NAMALWA (cell line): ENCODE measurements at regions not wholly inside any gene's neighbourhood (a gene's known extent, or its start where the extent isn't known, plus 50 kb on each side); places are given as distances from the start of the nearest gene placed in this dataset.

Experiments used
- DNase-seq: peaks from one replicate; pipeline ENCODE4 v3.0.0-alpha.2; 2015; ENCODE audit warnings: low spot score

DNA sequence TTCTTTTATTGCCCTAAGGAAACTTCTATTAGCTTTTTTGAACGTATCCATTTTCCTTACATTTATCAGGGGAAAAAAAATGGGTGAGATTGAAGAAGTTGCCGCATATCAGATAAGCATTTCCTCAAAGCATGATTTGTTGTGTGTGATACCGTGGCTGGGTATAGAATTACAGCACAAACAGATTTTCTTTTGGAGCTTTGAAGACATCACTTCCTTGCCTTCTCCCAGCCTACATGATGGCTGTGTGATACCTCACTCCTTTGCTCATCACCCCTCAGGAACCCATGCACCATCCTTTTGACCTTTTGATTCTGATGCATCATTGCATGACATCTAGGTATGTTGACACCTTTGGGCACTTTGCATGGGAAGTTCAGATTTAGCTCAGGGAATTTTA is 1155.3 kb downstream of the BRD1 start:
- DNase-seq = no peak

DNA sequence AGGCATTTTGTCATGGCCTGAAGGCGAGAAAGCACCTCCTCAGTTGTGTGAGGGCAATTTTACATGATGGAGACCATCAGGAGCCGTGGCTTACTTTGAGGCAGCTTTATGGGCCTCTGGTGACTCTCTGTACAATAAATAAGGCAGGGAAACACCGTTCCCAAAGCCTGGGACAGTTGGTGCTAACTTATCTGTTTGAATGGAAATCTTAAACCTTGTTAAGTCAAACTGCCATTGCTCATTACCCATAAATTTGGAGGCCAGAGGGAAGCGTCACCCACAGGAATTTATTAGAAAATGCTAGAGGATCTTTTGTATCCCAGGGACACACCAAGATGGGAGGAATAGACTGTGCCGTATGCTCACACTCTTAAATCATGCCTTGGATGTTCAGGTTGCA is 1156.9 kb downstream of the BRD1 start:
- DNase-seq = no peak

DNA sequence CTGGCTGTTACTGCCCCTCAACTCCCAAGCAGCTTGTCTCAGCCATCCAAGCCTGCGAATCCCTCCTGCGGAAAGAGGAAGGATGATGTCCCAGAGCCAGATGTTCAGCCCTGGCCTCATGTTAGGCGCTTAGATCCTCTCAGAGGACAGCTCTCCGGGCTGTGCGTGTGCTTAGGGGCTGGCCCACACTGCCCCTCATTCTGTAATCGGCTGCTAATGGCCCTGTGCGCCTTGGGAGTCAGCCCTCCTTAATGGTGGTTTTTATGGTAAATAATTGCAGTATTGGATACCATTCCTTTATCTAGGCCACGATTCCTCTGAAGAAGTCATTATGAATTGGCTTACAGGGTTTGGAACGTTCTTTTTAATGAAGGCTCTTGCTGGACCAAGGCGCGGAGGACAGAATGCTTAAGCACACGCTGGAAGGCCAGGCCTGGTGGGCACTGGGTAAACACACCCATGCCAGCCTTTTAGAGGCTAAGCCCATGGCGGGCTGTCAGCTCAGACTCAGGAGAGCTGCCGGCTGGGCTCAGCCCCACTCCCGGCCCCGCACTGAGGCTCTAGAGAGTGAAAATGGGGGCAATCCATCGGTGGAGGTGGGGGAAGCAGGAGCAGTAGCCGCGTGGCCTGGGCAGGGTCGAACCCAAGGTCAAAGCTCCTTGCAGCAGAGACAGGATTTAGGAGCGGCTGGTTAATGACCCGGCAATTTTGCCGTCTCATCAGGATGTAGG is 1157.5 kb downstream of the BRD1 start:
- DNase-seq = no peak

DNA sequence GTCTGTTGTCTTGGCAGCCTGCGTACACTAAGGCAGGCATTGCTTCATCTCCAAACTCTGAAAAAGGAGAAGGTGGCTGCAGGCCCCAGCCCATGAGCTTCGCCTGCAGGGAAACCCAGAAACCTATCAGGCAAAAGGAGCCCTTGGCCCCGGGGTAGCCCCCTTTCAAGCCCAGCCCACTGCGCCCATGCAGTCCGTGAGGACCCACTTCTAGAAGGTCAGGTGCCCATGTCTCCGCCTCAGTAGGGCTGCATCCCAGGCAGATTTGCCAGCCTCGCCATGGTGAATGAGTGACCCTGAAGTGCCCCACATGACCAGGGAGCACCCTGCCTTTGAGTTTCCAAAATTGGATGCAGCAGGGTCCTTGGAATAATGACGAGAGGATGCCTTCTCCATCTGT is 1158.4 kb downstream of the BRD1 start:
- DNase-seq = no peak

- DNase-seq = no peak
Observed at GRCh38 chr22:48667289-48667688, 1160.4 kb downstream of the BRD1 start.

- DNase-seq = no peak
Observed at GRCh38 chr22:48666620-48667019, 1161.1 kb downstream of the BRD1 start.

DNA sequence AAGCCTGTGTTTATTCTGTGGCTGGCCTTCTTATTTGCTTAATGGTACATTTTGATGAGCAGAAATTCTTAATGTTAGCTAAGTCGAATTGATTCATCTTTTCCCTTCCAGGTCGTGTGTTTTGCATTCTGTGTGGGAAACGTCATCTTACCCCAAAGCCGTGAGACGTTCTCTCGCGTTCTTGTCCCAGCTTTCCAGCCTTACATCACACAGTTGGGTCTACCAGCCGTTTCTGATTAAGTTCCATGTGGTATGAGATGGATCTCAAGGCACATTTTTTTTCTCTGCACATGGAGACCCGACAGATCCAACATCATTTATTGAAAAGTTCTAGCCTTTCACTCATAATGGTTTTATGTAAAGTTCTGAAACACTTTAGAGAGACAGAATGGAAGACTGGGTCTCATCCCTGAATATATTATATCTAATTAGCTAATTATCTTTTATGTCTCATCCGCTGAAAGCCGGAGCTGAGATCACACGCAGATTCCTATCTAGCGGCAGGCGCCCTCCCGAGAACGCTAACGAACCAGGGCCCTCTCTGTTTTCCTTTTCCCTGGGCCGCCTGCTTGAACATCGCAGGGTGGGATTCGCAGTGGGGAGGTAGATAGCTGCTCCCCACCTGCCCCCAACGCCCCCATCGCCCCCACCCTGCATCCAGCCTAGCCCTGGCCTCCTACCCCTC is 1162.2 kb downstream of the BRD1 start:
- DNase-seq = no peak

DNA sequence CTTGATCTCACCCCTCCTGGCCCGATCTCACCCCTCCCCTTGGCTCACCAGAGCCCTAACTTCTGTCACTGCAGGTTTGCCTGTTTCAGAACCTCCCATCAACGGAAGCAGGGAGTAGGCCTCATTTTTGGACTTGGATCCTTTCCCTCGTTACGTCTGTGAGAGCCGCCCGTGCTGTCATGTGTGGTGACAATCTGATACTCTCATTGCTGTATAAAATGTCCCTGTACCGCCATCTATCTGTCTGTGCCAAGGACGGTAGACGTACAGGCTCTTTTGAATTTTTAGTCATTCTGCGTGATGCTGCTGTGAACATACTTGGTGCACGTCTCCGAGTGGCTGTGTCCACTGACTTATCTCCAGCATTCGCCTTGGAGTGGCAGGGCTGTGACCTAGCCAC is 1163.1 kb downstream of the BRD1 start:
- no peak for DNase-seq

DNA sequence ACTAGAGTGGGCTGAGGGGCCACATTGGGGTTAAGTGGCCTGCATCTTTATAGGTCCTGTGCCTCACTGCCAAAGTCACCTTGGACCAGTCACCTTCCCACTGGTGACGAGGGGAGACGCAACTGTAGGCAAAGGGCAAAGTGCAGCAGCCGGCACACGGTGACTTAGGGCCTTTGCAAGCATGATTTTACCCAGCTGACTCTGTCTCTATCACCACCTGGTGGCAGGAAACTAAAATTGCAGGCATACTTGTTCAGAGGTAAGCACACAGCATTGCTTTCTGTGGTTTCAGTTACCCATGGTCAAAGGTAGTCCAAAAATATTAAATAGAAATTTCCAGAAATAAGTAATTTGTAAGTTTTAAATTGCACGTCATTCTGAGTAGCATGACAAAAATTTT is 1164.4 kb downstream of the BRD1 start:
- peak; percentile 62 for DNase-seq

DNA sequence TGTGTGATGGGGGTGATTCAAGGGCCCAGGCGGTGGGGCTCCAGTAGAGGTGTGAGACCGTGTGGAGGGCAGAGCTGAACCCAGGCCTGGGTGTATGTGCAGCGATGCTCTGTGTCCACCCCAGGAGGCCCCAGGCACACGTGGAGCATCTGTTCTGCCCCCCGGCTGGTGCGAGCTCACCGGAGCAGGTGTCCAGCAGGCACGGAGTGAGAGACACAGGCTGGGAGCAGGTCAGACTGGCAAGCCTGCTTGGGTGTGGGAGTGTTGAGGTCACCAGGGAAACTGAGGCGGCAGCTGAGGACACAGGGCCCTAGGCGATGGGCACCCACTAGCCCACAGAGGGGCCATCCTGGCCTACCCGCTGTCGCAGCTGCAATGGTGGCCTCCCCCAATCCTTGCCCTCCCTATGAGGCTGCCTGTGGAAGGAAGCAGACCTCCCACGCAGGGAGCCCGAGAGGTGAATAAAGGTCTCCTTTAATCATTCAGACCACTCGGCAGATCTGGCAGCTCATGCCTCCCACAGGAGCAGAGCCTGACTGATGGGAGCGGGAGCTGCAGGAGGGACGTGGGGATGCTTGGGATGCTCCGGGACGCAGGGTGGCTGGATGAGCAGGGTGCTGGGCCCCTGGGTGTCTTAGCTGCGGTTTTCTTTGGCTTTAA is 1165.1 kb downstream of the BRD1 start:
- DNase-seq = no peak

- DNase-seq = no peak
Observed at GRCh38 chr22:48661984-48662383, 1165.7 kb downstream of the BRD1 start.

DNA sequence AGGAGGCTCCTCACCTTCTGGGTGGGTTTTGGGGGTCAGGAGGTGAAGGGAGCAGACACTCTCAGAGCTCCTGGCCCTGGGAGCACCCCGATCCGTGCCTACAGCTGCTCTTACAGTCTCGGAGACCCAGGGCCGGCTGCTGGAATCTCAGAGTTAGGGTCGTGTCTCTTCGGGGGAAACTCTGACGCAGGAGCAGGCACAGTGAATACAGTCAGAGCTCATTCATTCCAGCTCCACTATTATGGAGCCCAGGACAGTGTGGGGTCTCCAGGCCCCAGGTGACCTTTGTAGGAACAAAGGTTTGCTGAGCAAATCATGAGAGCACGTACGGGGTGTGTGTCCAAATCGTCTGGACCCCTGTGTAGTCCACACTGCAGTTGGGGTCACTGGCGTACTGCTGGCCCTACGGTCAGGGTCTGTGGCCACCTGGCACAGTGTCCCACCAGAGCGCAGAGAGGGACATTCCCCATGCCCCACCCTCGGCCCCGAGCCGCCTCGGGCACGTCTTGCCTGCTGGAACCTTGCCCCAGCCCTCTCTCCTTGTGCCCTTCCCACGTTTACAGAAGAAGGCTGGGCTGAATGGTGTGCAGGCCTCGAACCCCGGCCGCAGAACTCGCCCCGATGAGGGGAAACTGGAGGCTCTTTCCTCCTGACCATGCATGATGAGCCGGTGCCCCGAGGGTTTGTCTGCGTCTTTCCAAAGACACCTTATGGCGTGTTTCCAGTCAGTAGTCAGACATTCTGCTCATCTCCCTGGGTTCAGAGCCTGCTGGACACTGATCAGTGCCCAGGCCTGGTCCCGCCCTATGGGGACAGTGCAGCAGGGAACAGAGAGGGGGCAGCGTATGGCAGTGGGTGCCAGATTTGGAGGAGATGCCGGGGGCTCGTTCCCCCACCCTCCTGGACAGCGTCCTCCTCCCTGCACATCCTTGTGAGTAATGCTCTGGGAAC is 1166.6 kb downstream of the BRD1 start:
- no peak for DNase-seq

DNA sequence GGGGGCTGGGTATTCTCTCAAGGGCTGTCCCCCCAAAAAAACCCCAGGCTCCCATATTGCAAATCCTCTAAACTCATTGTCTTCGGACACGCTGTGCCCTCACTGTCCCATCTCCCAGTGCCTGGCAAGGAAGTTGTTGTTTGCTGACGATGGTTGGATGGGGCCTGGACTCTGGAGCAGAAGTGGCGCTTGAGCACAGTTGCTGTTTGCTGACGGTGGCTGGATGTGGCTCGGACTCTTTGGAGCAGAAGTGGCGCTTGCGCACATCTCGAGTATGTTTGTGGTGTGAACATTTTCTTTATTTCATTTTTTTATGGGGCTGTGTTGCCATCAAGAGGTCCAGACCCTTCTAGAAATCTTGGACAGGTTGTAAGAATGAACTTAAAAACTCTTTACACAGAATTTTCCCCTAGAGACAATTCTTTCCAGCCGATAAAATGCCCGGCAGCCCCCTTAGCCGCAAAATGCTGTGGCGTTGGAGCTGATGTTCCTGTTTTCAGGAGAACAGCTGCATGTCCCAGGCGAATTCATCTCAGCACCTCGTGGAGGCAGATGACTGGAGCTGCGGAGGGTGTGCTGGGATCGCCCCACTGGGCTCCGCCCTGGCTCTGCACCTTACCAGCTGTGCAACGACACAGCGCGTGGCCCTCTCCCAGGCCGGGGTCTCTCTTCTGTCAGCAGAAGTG is 1167.4 kb downstream of the BRD1 start:
- DNase-seq = no peak

- no peak for DNase-seq
Observed at GRCh38 chr22:48659404-48659996, 1168.2 kb downstream of the BRD1 start.

DNA sequence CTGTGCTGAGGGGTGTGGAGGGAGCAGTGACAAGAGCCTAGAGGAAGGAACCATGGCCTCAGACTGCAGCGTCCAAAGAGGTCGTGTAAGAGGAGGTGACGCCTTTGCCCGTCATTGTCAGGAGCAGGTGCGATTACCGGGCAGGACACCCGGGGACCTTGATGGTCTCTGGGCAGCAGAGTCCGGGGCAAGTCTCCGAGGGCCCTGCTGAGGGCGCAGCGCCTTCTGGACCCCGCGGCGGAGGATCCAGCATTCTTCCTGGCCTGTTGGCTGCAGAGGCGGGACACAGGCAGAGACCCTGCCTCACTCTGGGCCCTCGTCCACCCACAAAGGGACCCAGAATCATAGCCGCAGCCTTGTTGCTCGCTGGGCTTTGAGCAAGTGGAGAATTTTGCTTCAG is 1168.8 kb downstream of the BRD1 start:
- DNase-seq = no peak

- DNase-seq = no peak
Observed at GRCh38 chr22:48658246-48658645, 1169.4 kb downstream of the BRD1 start.

DNA sequence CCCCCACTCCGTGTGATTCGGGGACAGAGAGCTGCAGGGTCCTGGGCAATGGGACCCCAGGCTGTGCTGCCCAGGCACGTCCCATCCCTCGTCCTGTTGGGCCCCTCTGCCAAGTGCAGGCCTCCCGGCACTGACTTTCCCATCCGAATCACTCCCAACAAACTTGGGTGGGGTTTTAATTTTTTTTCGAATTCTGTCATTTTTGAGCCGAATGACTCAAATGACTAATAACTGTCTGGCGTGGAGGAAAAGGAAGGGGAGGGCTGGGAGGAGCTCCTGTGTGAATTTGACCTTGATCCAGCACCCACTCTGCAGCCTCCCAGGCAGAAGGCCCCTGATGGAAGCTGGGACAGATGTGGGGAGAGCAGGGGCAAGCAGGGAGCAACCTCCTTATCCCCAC is 1173.2 kb downstream of the BRD1 start:
- DNase-seq = no peak

- DNase-seq = no peak
Observed at GRCh38 chr22:48653929-48654328, 1173.7 kb downstream of the BRD1 start.

GRCh38 chr22:48653306-48653705 is 1174.4 kb downstream of the BRD1 start:
- DNase-seq = no peak

DNA sequence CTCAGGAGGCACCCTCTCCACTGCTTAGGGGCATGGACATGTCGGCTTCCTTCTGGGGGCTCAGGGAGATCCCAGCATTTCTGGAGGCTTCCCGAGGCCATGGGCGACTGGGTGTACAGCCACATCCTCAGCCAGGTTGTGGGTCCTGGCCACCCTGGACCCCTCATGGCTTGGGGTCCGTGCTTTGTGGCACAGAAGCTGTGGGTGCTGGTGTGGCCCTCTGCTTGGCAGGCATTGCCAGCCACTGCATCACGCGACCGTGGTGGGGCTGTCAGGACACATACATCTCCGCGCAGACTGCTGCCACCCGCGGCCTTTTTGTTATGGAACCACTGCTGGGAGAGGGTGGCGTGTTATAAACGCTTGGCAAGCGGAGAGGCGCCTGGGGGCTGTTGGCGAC is 1174.9 kb downstream of the BRD1 start:
- DNase-seq = no peak

- no peak for DNase-seq
Observed at GRCh38 chr22:48651981-48652538, 1175.6 kb downstream of the BRD1 start.
